GM12878 (cell line): ENCODE measurements at regions not wholly inside any gene's neighbourhood (a gene's known extent, or its start where the extent isn't known, plus 50 kb on each side); places are given as distances from the start of the nearest gene placed in this dataset.

ENCODE experiments used
- ATAC-seq: fragments of 200-7000 bp; cut with Tn5 transposase; 3 replicates; pipeline ENCODE4 v1.9.1; 2020; ENCODE audit warnings: mild to moderate bottlenecking, moderate library complexity
- BruUV-seq: library from RNA; stranded (reverse); fragments of 400-500 nt; replicated peaks from 2 replicates; lab custom pipeline; 2021; lab: Mats Ljungman, UMichigan
- CTCF ChIA-PET: fragments of 300-600 bp; sonication (Branson Sonifier 250); formaldehyde crosslinking; extraction: SDS; loops from one replicate; lab custom pipeline; 2021; ENCODE audit warnings: inconsistent platforms; lab: Yijun Ruan, JAX
- POLR2A ChIA-PET: fragments of 350-600 bp; formaldehyde crosslinking; extraction: SDS; loops from one replicate; lab custom pipeline; 2021; ENCODE audit warnings: inconsistent platforms; lab: Charles Lee
- RAD21 ChIA-PET: fragments of 300-600 bp; sonication (Branson Sonifier 250); formaldehyde crosslinking; loops from one replicate; lab custom pipeline; 2023; ENCODE audit warnings: antibody characterized with exemption; ENCODE audit not compliant: unreplicated experiment; lab: Charles Lee
- SMC1A ChIA-PET: fragments of 300-600 bp; sonication (Branson Sonifier 250); formaldehyde crosslinking; loops from one replicate; lab custom pipeline; 2023; ENCODE audit not compliant: unreplicated experiment, uncharacterized antibody; lab: Charles Lee
- DNase-seq: peaks from one replicate; pipeline ENCODE4 v3.0.0-alpha.2; 2011; ENCODE audit warnings: low read depth, low spot score
- FAIRE-seq: peaks from 3 replicates; lab custom pipeline; 2011; peaks lifted over from hg19 to GRCh38; lab: Jason Lieb, UNC
- H2AFZ ChIP-seq: 2 replicates; pipeline ENCODE4 v1.6.0; 2011; ENCODE audit warnings: low read depth, low read length, control low read depth; ENCODE audit not compliant: control insufficient read depth
- H3K27ac ChIP-seq: 2 replicates; pipeline ENCODE4 v1.5.1; 2011; ENCODE audit warnings: control low read depth; ENCODE audit not compliant: control insufficient read depth, insufficient read depth
- H3K27me3 ChIP-seq, 2 experiments: replicated peaks in 1 of 2; 2 replicates each; pipeline versions ENCODE4 v1.6.0 to v1.6.1; 2011; ENCODE audit warnings: low read length in 1 of 2; ENCODE audit not compliant: control insufficient read depth in 2 of 2, insufficient read depth in 2 of 2
- H3K36me3 ChIP-seq, 2 experiments: 2 replicates each; pipeline ENCODE4 v1.5.1; 2011; ENCODE audit warnings: low read length in 1 of 2; ENCODE audit not compliant: control insufficient read depth in 2 of 2, insufficient read depth in 2 of 2
- H3K4me1 ChIP-seq: 2 replicates; pipeline ENCODE4 v1.6.1; 2011; ENCODE audit warnings: mild to moderate bottlenecking, low read length, moderate library complexity, mixed read lengths; ENCODE audit not compliant: control insufficient read depth, insufficient read depth
- H3K4me2 ChIP-seq: 2 replicates; pipeline ENCODE4 v1.6.0; 2011; ENCODE audit warnings: control low read depth; ENCODE audit not compliant: control insufficient read depth, insufficient read depth
- H3K4me3 ChIP-seq: fragments of 200-600 bp; sonication (generic); 2 replicates; pipeline ENCODE4 v1.5.1; 2016
- H3K79me2 ChIP-seq: 2 replicates; pipeline ENCODE4 v1.6.0; 2011; ENCODE audit warnings: low read length; ENCODE audit not compliant: control insufficient read depth, insufficient read depth
- H3K9ac ChIP-seq: 2 replicates; pipeline ENCODE4 v1.8.0; 2011; ENCODE audit warnings: low read length, control low read depth, mixed read lengths; ENCODE audit not compliant: control insufficient read depth, insufficient read depth
- H3K9me3 ChIP-seq: replicated peaks from 3 replicates; pipeline ENCODE4 v1.5.1; 2011; ENCODE audit warnings: mild to moderate bottlenecking, low read length; ENCODE audit not compliant: control insufficient read depth, insufficient read depth
- H4K20me1 ChIP-seq: 2 replicates; pipeline ENCODE4 v1.6.0; 2011; ENCODE audit not compliant: control insufficient read depth, insufficient read depth
- CBX3 ChIP-seq: fragments of 200-600 bp; sonication (generic); IDR thresholded peaks from 2 replicates; pipeline ENCODE4 v1.6.1; 2016; ENCODE audit warnings: low read depth, borderline replicate concordance
- CHD4 ChIP-seq: fragments of 200-600 bp; sonication (generic); IDR thresholded peaks from 2 replicates; pipeline ENCODE4 v1.6.1; 2016; ENCODE audit warnings: mild to moderate bottlenecking
- DPF2 ChIP-seq: fragments of 450-650 bp; IDR thresholded peaks from 2 replicates; pipeline ENCODE4 v1.6.1; 2017; ENCODE audit warnings: mild to moderate bottlenecking
- GABPA ChIP-seq: IDR thresholded peaks from 2 replicates; pipeline ENCODE4 v1.6.1; 2014; ENCODE audit warnings: antibody characterized with exemption, low read depth, mild to moderate bottlenecking, inconsistent platforms
- IKZF1 ChIP-seq: fragments of 450-650 bp; conservative IDR thresholded peaks from 2 replicates; pipeline ENCODE4 v1.6.1; 2017; ENCODE audit warnings: antibody characterized with exemption, mild to moderate bottlenecking
- IRF3 ChIP-seq: fragments of 450-650 bp; IDR thresholded peaks from 2 replicates; pipeline ENCODE4 v1.6.1; 2014; ENCODE audit warnings: mild to moderate bottlenecking
- KLF5 ChIP-seq: fragments of 450-650 bp; IDR thresholded peaks from 2 replicates; pipeline ENCODE4 v1.6.1; 2014; ENCODE audit warnings: mild to moderate bottlenecking; ENCODE audit not compliant: partially characterized antibody
- NFIC ChIP-seq: IDR thresholded peaks from 2 replicates; pipeline ENCODE4 v1.6.1; 2012; ENCODE audit warnings: low read depth, mild to moderate bottlenecking, inconsistent platforms, low read length, moderate library complexity
- NR2F1 ChIP-seq: fragments of 450-650 bp; conservative IDR thresholded peaks from 2 replicates; pipeline ENCODE4 v1.6.1; 2017; ENCODE audit warnings: mild to moderate bottlenecking
- RAD21 ChIP-seq: IDR thresholded peaks from 2 replicates; pipeline ENCODE4 v1.6.1; 2011; ENCODE audit warnings: mild to moderate bottlenecking, low read depth, low read length, moderate library complexity; ENCODE audit not compliant: insufficient read depth
- SMC3 ChIP-seq: IDR thresholded peaks from 2 replicates; pipeline ENCODE4 v1.6.1; 2011; ENCODE audit warnings: low read length, improper control_type of control experiment, borderline replicate concordance
- TAF1 ChIP-seq: IDR thresholded peaks from 2 replicates; pipeline ENCODE4 v1.6.1; 2011; ENCODE audit warnings: mild to moderate bottlenecking, low read depth, low read length, borderline replicate concordance
- TBL1XR1 ChIP-seq: IDR thresholded peaks from 2 replicates; pipeline ENCODE4 v1.6.1; 2012; ENCODE audit warnings: low read depth, low read length, improper control_type of control experiment
- YY1 ChIP-seq: IDR thresholded peaks from 2 replicates; pipeline ENCODE4 v1.6.1; 2011; ENCODE audit warnings: low read depth, mild to moderate bottlenecking, low read length
- ZNF207 ChIP-seq: fragments of 450-650 bp; IDR thresholded peaks from 2 replicates; pipeline ENCODE4 v1.6.1; 2014; ENCODE audit warnings: antibody characterized with exemption, mild to moderate bottlenecking, borderline replicate concordance
- WGBS: methylation state at CpG from one replicate; pipeline ENCODE4 v1.1.6; 2016; ENCODE audit warnings: low lambda C conversion rate; ENCODE audit not compliant: insufficient replicate concordance, insufficient coverage; ENCODE audit errors: missing lambda C conversion rate; 5-methylcytosine and 5-hydroxymethylcytosine counted together
- in situ Hi-C: fragments of 300-500 bp; cut with MboI; formaldehyde crosslinking; loops from 9 replicates; pipeline ENCODE4 v1.14.3; 2018; ENCODE audit warnings: mixed read lengths
- intact Hi-C: fragments of 100-400 bp; cut with micrococcal nuclease; formaldehyde crosslinking; loops from one replicate; pipeline ENCODE4 v1.14.2; 2022; ENCODE audit not compliant: unreplicated experiment

GRCh38 chr2:45102141-45102540 lies 92.9 kb upstream of the SIX2 start:
- FAIRE-seq (no peak), DNase-seq (no peak), ATAC-seq (no peak)
- Histone ChIP-seq H3K4me3 (no peak overlapping the region), H2AFZ (no peak overlapping the region), H4K20me1 (no peaks in the 10 kb centered on the region), H3K27ac (no peak overlapping the region), H3K27me3 (no peaks in the 10 kb centered on the region), H3K4me1 (peaks cover 4% of the 10 kb centered on the region; the same call in 1 of the 2 replicates), H3K9me3 (no peaks in the 10 kb centered on the region), H3K36me3 (no peaks in the 10 kb centered on the region), H3K79me2 (no peaks in the 10 kb centered on the region), H3K4me2 (no peak overlapping the region), H3K9ac (no peak overlapping the region)
- WGBS: 17% methylated on average over 1 of the region's 1 CpG
- BruUV-seq: no TSS peak
- intact Hi-C loops (no loop called here), in situ Hi-C loops (no loop called here)
- ChIA-PET SMC1A (no interaction called here), POLR2A (no interaction called here), RAD21 (no interaction called here), CTCF (no interaction called here)
- no peak for TF ChIP-seq TBL1XR1
- TF ChIP-seq CHD4: no peak
- no peak for TF ChIP-seq GABPA
- no peak for TF ChIP-seq DPF2
- TF ChIP-seq CBX3: no peak
- no peak for TF ChIP-seq IKZF1
- no peak for TF ChIP-seq NR2F1
- no peak for TF ChIP-seq TAF1
- no peak for TF ChIP-seq NFIC
- no peak for TF ChIP-seq KLF5
- TF ChIP-seq IRF3: no peak
- no peak for TF ChIP-seq RAD21
- TF ChIP-seq YY1: no peak
- TF ChIP-seq SMC3: no peak
- no peak for TF ChIP-seq ZNF207
